ENCODE measurements at regions not wholly inside any gene's neighbourhood (a gene's known extent, or its start where the extent isn't known, plus 50 kb on each side); places are given as distances from the start of the nearest gene placed in this dataset.
A peak's percentile ranks its signal among the peaks of the same experiment; 100 is the strongest.

DNA sequence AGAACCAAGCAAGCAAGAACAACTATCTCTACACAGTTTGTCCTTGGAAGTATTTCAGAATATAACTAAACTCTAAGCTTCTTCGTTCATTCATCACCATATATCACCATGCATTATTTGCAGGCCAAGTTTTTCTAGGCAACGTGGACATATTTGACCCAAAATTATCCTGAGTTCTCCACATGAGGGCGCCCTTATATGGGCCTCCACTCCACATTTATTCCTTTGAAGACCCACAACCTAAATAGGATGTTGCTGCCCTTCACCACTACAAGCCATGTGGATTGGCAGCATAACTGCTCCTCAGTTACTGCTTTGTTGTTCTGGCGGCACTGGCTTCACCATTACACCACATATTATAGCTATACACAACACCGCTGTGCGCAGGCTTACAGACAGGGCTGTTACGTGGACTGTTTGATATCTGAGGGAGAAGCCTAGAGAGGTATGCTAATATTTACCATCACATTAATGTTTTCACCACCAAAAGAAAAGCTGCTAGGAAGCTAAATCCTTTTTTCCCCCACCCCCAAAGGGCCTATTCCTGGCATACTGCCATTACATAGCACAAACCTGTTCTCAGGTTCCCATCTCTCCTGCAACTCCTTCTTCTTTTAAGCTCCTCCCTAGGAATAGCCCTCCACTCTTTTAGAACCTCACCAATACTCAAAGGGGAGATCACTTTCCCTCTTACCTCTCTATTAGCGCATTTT lies 411.7 kb downstream of the C6orf118 start:
- TF ChIP-seq CTCF (conservative IDR thresholded peaks at IDR 0.05; ENCODE audit: low read length) (peak; percentile 35), EZH2phosphoT487 (IDR thresholded peaks at IDR 0.05; ENCODE audit: borderline replicate concordance) (no peak)
